ENCODE measurements at regions not wholly inside any gene's neighbourhood (a gene's known extent, or its start where the extent isn't known, plus 50 kb on each side); places are given as distances from the start of the nearest gene placed in this dataset.

DNA sequence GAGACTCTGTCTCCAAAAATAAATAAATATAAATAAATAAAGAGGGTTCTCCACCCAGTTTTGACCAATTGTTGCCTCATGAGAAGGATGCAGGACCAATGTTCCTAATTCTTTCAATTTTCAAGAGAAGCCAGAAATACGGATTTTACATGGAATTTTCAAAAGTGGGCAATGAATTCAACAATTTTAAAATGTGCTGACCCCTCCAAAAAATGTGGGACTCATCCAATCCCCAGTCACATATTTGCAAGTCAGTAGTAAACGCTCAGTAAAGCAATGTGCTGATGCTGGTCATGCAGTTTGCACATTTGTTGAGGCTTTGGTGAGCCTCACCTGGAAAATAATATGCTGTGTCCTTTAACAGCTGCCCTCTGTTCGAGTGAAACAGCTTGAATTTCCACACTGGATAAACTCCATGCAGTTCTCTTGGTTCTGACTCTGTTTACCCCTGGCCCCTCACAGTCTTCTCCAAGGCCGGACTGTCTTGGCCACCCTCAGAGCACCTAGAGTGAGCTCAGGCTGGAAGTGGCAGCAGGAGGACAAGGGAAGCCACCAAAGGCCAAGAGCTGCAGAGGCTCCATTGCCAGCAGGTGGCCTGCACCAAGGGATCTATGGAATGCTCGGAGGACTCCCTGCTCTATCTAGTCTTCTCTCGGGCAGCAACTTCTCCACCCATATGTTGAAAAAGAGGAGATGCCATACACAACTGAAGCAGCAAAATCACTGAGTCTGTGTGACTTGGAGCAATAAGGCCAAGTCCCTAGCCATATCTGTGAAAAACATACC lies 246.8 kb downstream of the UACA start:
- no peak overlapping the region for H3K4me2 ChIP-seq (ENCODE audit: low read length)
- ChIA-PET POLR2A (no interaction called here), RAD21 (ENCODE audit: low non-redundant PET in 1 of 2, low total read pairs in 2 of 2, uncharacterized antibody in 2 of 2, unreplicated experiment in 2 of 2) (no interaction called here), CTCF (no interaction called here)
- H3K4me3 ChIP-seq (replicated peaks in 1 of 2; ENCODE audit: low read depth in 1 of 2, low read length in 2 of 2), result no peak overlapping the region
- H3K27me3 ChIP-seq (ENCODE audit: insufficient read depth, low read length), result peaks cover 31% of the 10 kb centered on the region
- no peaks in the 10 kb centered on the region for H3K4me1 ChIP-seq (ENCODE audit: control insufficient read depth in 1 of 2, insufficient read depth in 2 of 2, low read length in 2 of 2)
- ATAC-seq, result no peak
- TF ChIP-seq, protein P1, sequence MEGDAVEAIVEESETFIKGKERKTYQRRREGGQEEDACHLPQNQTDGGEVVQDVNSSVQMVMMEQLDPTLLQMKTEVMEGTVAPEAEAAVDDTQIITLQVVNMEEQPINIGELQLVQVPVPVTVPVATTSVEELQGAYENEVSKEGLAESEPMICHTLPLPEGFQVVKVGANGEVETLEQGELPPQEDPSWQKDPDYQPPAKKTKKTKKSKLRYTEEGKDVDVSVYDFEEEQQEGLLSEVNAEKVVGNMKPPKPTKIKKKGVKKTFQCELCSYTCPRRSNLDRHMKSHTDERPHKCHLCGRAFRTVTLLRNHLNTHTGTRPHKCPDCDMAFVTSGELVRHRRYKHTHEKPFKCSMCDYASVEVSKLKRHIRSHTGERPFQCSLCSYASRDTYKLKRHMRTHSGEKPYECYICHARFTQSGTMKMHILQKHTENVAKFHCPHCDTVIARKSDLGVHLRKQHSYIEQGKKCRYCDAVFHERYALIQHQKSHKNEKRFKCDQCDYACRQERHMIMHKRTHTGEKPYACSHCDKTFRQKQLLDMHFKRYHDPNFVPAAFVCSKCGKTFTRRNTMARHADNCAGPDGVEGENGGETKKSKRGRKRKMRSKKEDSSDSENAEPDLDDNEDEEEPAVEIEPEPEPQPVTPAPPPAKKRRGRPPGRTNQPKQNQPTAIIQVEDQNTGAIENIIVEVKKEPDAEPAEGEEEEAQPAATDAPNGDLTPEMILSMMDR (IDR thresholded peaks at IDR 0.05 in 2 of 3, conservative IDR thresholded peaks at IDR 0.05 in 1 of 3; ENCODE audit: borderline replicate concordance in 1 of 3, insufficient read depth in 1 of 3, low read depth in 2 of 3, low read length in 2 of 3), result 0 out of 6 replicates have a peak, but pooled peaks of 1 of the 3 experiments have one; percentile 6
- no peak for TF ChIP-seq SP1 (IDR thresholded peaks at IDR 0.05; ENCODE audit: low read depth)
- intact Hi-C loops (cut with micrococcal nuclease), result no loop called here
- H3K9me2 ChIP-seq (ENCODE audit: insufficient read depth), result no peaks in the 10 kb centered on the region
- no TSS peak for BruUV-seq (replicated peaks)
- no peaks in the 10 kb centered on the region for H4K20me1 ChIP-seq (ENCODE audit: insufficient read depth)
- H2AFZ ChIP-seq (ENCODE audit: low read depth, low read length, poor library complexity, severe bottlenecking), result no peak overlapping the region
- no peaks in the 10 kb centered on the region for H3K9me3 ChIP-seq (ENCODE audit: control insufficient read depth in 1 of 2, insufficient read depth in 1 of 2, low read depth in 1 of 2, low read length in 2 of 2)
- no peaks in the 10 kb centered on the region for H3K36me3 ChIP-seq (ENCODE audit: control insufficient read depth in 1 of 2, insufficient read depth in 2 of 2, low read length in 2 of 2)
- no peak for DNase-seq (ENCODE audit: low read depth, low spot score)
- H3K9ac ChIP-seq (ENCODE audit: low read length), result no peak overlapping the region
- no peak overlapping the region for H3K27ac ChIP-seq (ENCODE audit: low read depth, low read length)
- H3K79me2 ChIP-seq (ENCODE audit: insufficient read depth, low read length), result no peaks in the 10 kb centered on the region

DNA sequence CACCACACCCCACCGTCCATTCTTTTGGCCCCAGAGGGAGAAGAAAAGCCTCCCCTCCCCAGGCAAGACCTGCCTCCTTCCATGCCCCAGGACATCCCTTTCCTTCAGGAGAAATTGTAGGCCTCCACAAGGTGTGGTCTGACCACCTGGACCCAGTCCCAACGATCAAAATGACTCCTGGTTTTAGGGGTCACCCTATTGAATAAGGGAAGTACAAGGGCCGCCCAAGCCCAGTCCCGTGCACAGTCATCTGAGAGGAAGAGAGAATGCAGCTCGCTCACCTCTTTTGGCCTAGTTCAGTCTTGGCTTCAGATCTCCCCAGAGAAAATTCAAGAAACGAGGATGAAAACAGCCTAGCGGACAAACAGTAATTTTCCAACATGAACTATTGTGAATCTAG lies 249.1 kb downstream of the UACA start:
- Histone ChIP-seq H2AFZ (ENCODE audit: low read depth, low read length, poor library complexity, severe bottlenecking) (no peak overlapping the region), H3K36me3 (ENCODE audit: control insufficient read depth in 1 of 2, insufficient read depth in 2 of 2, low read length in 2 of 2) (no peaks in the 10 kb centered on the region), H3K27me3 (ENCODE audit: insufficient read depth, low read length) (peaks cover 15% of the 10 kb centered on the region; the same call in 1 of the 2 replicates), H3K79me2 (ENCODE audit: insufficient read depth, low read length) (no peaks in the 10 kb centered on the region), H3K9me2 (ENCODE audit: insufficient read depth) (no peaks in the 10 kb centered on the region), H3K9ac (ENCODE audit: low read length) (no peak overlapping the region), H3K4me3 (replicated peaks in 1 of 2; ENCODE audit: low read depth in 1 of 2, low read length in 2 of 2) (no peak overlapping the region), H3K27ac (ENCODE audit: low read depth, low read length) (no peak overlapping the region), H3K4me2 (ENCODE audit: low read length) (no peak overlapping the region), H3K9me3 (ENCODE audit: control insufficient read depth in 1 of 2, insufficient read depth in 1 of 2, low read depth in 1 of 2, low read length in 2 of 2) (peaks cover 0 to 6% of the 10 kb centered on the region in 2 experiments; a peak in 1 of 4 replicates), H3K4me1 (ENCODE audit: control insufficient read depth in 1 of 2, insufficient read depth in 2 of 2, low read length in 2 of 2) (peaks cover 4 to 9% of the 10 kb centered on the region in 2 experiments), H4K20me1 (ENCODE audit: insufficient read depth) (no peaks in the 10 kb centered on the region)
- DNase-seq (ENCODE audit: low read depth, low spot score) (no peak), ATAC-seq (no peak)
- CTCF ChIA-PET, result no interaction called here
- POLR2A ChIA-PET, result interaction anchor here (1.8 kb wide), 1 partner anchor 14 kb away, joined by 4 read pairs; no protein-coding TSS in a partner anchor
- RAD21 ChIA-PET (ENCODE audit: low non-redundant PET in 1 of 2, low total read pairs in 2 of 2, uncharacterized antibody in 2 of 2, unreplicated experiment in 2 of 2), result interaction anchor here in 1 of 2 experiments (0.7 kb wide), 1 partner anchor 39 kb away, joined by 3 read pairs; no protein-coding TSS in a partner anchor
- BruUV-seq (replicated peaks), result no TSS peak
- intact Hi-C loops (cut with micrococcal nuclease), result no loop called here
- TF ChIP-seq CEBPB (IDR thresholded peaks at IDR 0.05; ENCODE audit: low read depth) (no peak), ELF1 (IDR thresholded peaks at IDR 0.05; ENCODE audit: borderline replicate concordance, low read depth) (no peak), EGR1 (IDR thresholded peaks at IDR 0.05; ENCODE audit: low read depth) (no peak), SP1 (IDR thresholded peaks at IDR 0.05; ENCODE audit: low read depth) (no peak), SRF (IDR thresholded peaks at IDR 0.05; ENCODE audit: low read depth) (no peak), YY1 (IDR thresholded peaks at IDR 0.05; ENCODE audit: extremely low read depth, insufficient replicate concordance, low read depth, low read length) (no peak)
- TF ChIP-seq, protein P1 (IDR thresholded peaks at IDR 0.05 in 2 of 3, conservative IDR thresholded peaks at IDR 0.05 in 1 of 3; ENCODE audit: borderline replicate concordance in 1 of 3, insufficient read depth in 1 of 3, low read depth in 2 of 3, low read length in 2 of 3), result no peak
- TF ChIP-seq, protein P2, sequence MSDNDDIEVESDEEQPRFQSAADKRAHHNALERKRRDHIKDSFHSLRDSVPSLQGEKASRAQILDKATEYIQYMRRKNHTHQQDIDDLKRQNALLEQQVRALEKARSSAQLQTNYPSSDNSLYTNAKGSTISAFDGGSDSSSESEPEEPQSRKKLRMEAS (IDR thresholded peaks at IDR 0.05), result no peak
